Caco-2 (cell line): ENCODE measurements at regions not wholly inside any gene's neighbourhood (a gene's known extent, or its start where the extent isn't known, plus 50 kb on each side); places are given as distances from the start of the nearest gene placed in this dataset.

Experiments
- BruUV-seq: library from RNA; stranded (reverse); fragments of 400-500 nt; replicated peaks from 2 replicates; lab custom pipeline; 2021; lab: Mats Ljungman, UMichigan
- CTCF ChIA-PET: fragments of 300-600 bp; sonication (Branson Sonifier 250); formaldehyde crosslinking; loops from one replicate; lab custom pipeline; 2022; ENCODE audit warnings: antibody characterized with exemption; lab: Charles Lee
- POLR2A ChIA-PET: fragments of 300-600 bp; sonication (Branson Sonifier 250); formaldehyde crosslinking; loops from one replicate; lab custom pipeline; 2022; ENCODE audit warnings: antibody characterized with exemption; lab: Charles Lee
- DNase-seq, 2 experiments: peaks; one replicate each; pipeline versions ENCODE4 v3.0.0 to v3.0.0-alpha.2; 2020 to 2022
- H3K27me3 ChIP-seq: replicated peaks from 2 replicates; pipeline ENCODE4 v1.6.0; 2011; ENCODE audit warnings: low read length; ENCODE audit not compliant: control insufficient read depth, insufficient read depth
- H3K36me3 ChIP-seq: 2 replicates; pipeline ENCODE4 v1.5.1; 2011; ENCODE audit warnings: low read length; ENCODE audit not compliant: control insufficient read depth, insufficient read depth
- H3K4me1 ChIP-seq: fragments of 250-450 bp; sonication (Bioruptor Pico); 2 replicates; pipeline ENCODE4 v1.5.1; 2020; ENCODE audit warnings: mild to moderate bottlenecking
- H3K4me3 ChIP-seq: 2 replicates; pipeline ENCODE4 v1.5.1; 2011; ENCODE audit warnings: low read depth, mild to moderate bottlenecking, control low read depth, low read length
- H3K9me3 ChIP-seq: fragments of 250-450 bp; sonication (Bioruptor Pico); 2 replicates; pipeline ENCODE4 v1.5.1; 2020; ENCODE audit warnings: mild to moderate bottlenecking, moderate library complexity
- H3K27ac Mint-ChIP-seq: one replicate; pipeline ENCODE4 v1.8.0; 2022; ENCODE audit warnings: mixed read lengths; ENCODE audit not compliant: unreplicated experiment
- H3K27me3 Mint-ChIP-seq: one replicate; pipeline ENCODE4 v1.8.0; 2022; ENCODE audit warnings: mixed read lengths; ENCODE audit not compliant: insufficient read depth, unreplicated experiment
- H3K36me3 Mint-ChIP-seq: one replicate; pipeline ENCODE4 v1.8.0; 2022; ENCODE audit warnings: mild to moderate bottlenecking, mixed read lengths; ENCODE audit not compliant: insufficient read depth, unreplicated experiment
- H3K4me1 Mint-ChIP-seq: one replicate; pipeline ENCODE4 v1.8.0; 2022; ENCODE audit warnings: low read depth, mixed read lengths; ENCODE audit not compliant: unreplicated experiment
- H3K4me3 Mint-ChIP-seq: one replicate; pipeline ENCODE4 v1.8.0; 2022; ENCODE audit warnings: mild to moderate bottlenecking, moderate library complexity, mixed read lengths; ENCODE audit not compliant: unreplicated experiment
- H3K9me3 Mint-ChIP-seq: one replicate; pipeline ENCODE4 v1.8.0; 2022; ENCODE audit warnings: mixed read lengths; ENCODE audit not compliant: unreplicated experiment
- CTCF ChIP-seq, 2 experiments: fragments of 200-600 bp in 1 of 2; IDR thresholded peaks; 1 replicate in 1 of 2; 2 replicates in 1 of 2; pipeline versions ENCODE4 v1.5.1 to v1.8.0; 2011 to 2022; ENCODE audit warnings: antibody characterized with exemption in 1 of 2, control low read depth in 1 of 2, inconsistent platforms in 1 of 2, low read depth in 1 of 2, low read length in 1 of 2, mild to moderate bottlenecking in 1 of 2, moderate library complexity in 1 of 2; ENCODE audit not compliant: insufficient read depth in 1 of 2, severe bottlenecking in 1 of 2, unreplicated experiment in 1 of 2
- intact Hi-C: fragments of 100-400 bp; cut with micrococcal nuclease; formaldehyde crosslinking; loops from one replicate; pipeline ENCODE4 v1.10.0; 2022; ENCODE audit not compliant: unreplicated experiment

- Mint-ChIP-seq H3K4me3 (no peak overlapping the region), H3K27me3 (peaks cover 5% of the 10 kb centered on the region), H3K4me1 (no peaks in the 10 kb centered on the region), H3K27ac (no peak overlapping the region), H3K36me3 (no peaks in the 10 kb centered on the region), H3K9me3 (no peaks in the 10 kb centered on the region)
- BruUV-seq, result no TSS peak
- intact Hi-C loops, result no loop called here
- H3K9me3 ChIP-seq, result no peaks in the 10 kb centered on the region
- POLR2A ChIA-PET, result no interaction called here
- no peaks in the 10 kb centered on the region for H3K27me3 ChIP-seq
- no peak for TF ChIP-seq CTCF (IDR thresholded peaks at IDR 0.05; ENCODE audit: insufficient read depth in 1 of 2, low read depth in 1 of 2, low read length in 1 of 2, severe bottlenecking in 1 of 2, unreplicated experiment in 1 of 2)
- CTCF ChIA-PET, result interaction anchor here (0.7 kb wide), 1 partner anchor 77 kb away, joined by 6 read pairs; no protein-coding TSS in a partner anchor
- no peak for DNase-seq
- no peaks in the 10 kb centered on the region for H3K4me1 ChIP-seq
- H3K36me3 ChIP-seq, result no peaks in the 10 kb centered on the region
- H3K4me3 ChIP-seq, result no peak overlapping the region
Measured at GRCh38 chr9:109894473-109894872, 114.5 kb downstream of the PALM2AKAP2 start.

- Histone ChIP-seq H3K9me3 (no peaks in the 10 kb centered on the region), H3K4me1 (no peaks in the 10 kb centered on the region), H3K4me3 (no peak overlapping the region), H3K36me3 (no peaks in the 10 kb centered on the region), H3K27me3 (no peaks in the 10 kb centered on the region)
- ChIA-PET CTCF (no interaction called here), POLR2A (no interaction called here)
- Mint-ChIP-seq H3K27ac (no peak overlapping the region), H3K4me3 (no peak overlapping the region), H3K9me3 (no peaks in the 10 kb centered on the region), H3K36me3 (no peaks in the 10 kb centered on the region), H3K4me1 (no peaks in the 10 kb centered on the region), H3K27me3 (peaks cover 10% of the 10 kb centered on the region)
- intact Hi-C loops, result no loop called here
- BruUV-seq, result no TSS peak
- TF ChIP-seq CTCF (IDR thresholded peaks at IDR 0.05; ENCODE audit: insufficient read depth in 1 of 2, low read depth in 1 of 2, low read length in 1 of 2, severe bottlenecking in 1 of 2, unreplicated experiment in 1 of 2), result no peak
- DNase-seq, result no peak
Measured at GRCh38 chr9:109894921-109895758, 115.1 kb downstream of the PALM2AKAP2 start.

- Mint-ChIP-seq H3K4me1 (no peaks in the 10 kb centered on the region), H3K27ac (no peak overlapping the region), H3K4me3 (no peak overlapping the region), H3K27me3 (peaks cover 7% of the 10 kb centered on the region), H3K36me3 (no peaks in the 10 kb centered on the region), H3K9me3 (no peaks in the 10 kb centered on the region)
- Histone ChIP-seq H3K27me3 (no peaks in the 10 kb centered on the region), H3K9me3 (no peaks in the 10 kb centered on the region), H3K4me1 (no peaks in the 10 kb centered on the region), H3K36me3 (no peaks in the 10 kb centered on the region), H3K4me3 (no peak overlapping the region)
- TF ChIP-seq CTCF (IDR thresholded peaks at IDR 0.05; ENCODE audit: insufficient read depth in 1 of 2, low read depth in 1 of 2, low read length in 1 of 2, severe bottlenecking in 1 of 2, unreplicated experiment in 1 of 2), result no peak
- intact Hi-C loops, result loop anchor here (5.0 kb wide), 1 partner anchor 806 kb away; no protein-coding TSS in a partner anchor
- no peak for DNase-seq
- no TSS peak for BruUV-seq
- CTCF ChIA-PET, result no interaction called here
- POLR2A ChIA-PET, result no interaction called here
Measured at GRCh38 chr9:109901201-109901600, 121.2 kb downstream of the PALM2AKAP2 start.
